ENCODE measurements at regions not wholly inside any gene's neighbourhood (a gene's known extent, or its start where the extent isn't known, plus 50 kb on each side); places are given as distances from the start of the nearest gene placed in this dataset.

GRCh38 chrX:39653691-39654090 is 444.1 kb downstream of the BCOR start:
- WGBS (ENCODE audit: low lambda C conversion rate) = 30% methylated on average over 10 of the region's 10 CpGs
- no peaks in the 10 kb centered on the region for H3F3A ChIP-seq (replicated peaks; ENCODE audit: insufficient read depth)
- no peak overlapping the region for H3K4me2 ChIP-seq

DNA sequence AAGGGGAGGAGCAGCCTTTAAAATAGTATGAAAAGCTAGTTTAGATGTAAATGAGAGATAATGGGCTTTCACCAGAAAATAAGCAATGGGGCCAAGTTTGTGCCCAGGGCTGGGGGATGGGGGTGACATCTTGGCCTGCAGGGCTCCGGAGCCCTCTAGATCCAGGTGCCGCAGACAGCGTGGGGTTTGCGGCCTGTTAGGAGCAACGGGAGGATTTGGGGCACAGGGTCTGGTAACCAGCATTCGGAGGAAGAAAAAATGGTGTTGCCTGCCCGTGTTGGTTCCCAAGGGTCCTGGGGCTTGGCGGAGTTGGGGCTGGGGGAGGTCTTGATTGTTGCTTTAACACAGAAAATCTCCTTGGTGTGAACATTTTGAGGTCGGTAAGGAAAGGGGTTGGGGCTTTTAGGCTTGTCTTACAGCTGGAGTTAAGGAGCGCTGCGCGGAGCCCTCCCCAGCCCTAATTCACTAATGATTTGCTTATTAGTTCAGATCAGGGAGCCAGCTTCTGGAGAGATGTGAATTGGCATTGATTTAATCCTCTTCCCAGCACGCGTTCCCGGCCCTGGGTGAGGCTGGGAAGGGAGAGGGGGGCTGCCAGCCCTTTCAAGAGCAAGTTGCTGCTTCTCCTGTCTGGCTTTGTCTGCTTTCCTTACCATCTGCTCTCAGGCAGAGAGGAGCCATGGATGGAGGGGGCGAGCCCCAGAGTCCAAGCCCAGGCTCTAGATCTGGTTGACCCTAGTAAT is 443.4 kb downstream of the BCOR start:
- H2AFZ ChIP-seq (ENCODE audit: low read depth) = no peak overlapping the region
- CTCF ChIA-PET = interaction anchor here (1.0 to 1.1 kb wide), 2 partner anchors 86 to 247 kb away, joined by 3 read pairs; no protein-coding TSS in a partner anchor
- H3K9me2 ChIP-seq = no peaks in the 10 kb centered on the region
- no peak overlapping the region for H3K4me3 ChIP-seq (ENCODE audit: low read depth in 2 of 2, low read length in 1 of 2)
- peaks cover 0 to 11% of the 10 kb centered on the region in 2 experiments; a peak in 1 of 4 replicates for H3K4me1 ChIP-seq (ENCODE audit: control insufficient read depth in 1 of 2, insufficient read depth in 2 of 2, low read depth in 1 of 2, low read length in 1 of 2)
- H3K36me3 ChIP-seq (replicated peaks in 1 of 2; ENCODE audit: control insufficient read depth in 1 of 2, insufficient read depth in 2 of 2, low read length in 1 of 2) = no peaks in the 10 kb centered on the region
- H3K9me3 ChIP-seq = no peaks in the 10 kb centered on the region
- no peaks in the 10 kb centered on the region for H3F3A ChIP-seq (replicated peaks; ENCODE audit: insufficient read depth)
- no peak overlapping the region; a peak in 1 of 4 replicates for H3K27ac ChIP-seq (ENCODE audit: low read depth in 2 of 2, low read length in 1 of 2)
- H3K79me2 ChIP-seq (ENCODE audit: insufficient read depth) = no peaks in the 10 kb centered on the region
- H3K27me3 ChIP-seq (ENCODE audit: insufficient read depth) = peaks cover 9% of the 10 kb centered on the region; the same call in 1 of the 2 replicates
- no peak overlapping the region for H3K9ac ChIP-seq
- WGBS (ENCODE audit: low lambda C conversion rate) = 38% methylated on average over 13 of the region's 16 CpGs
- TF ChIP-seq, protein P1, sequence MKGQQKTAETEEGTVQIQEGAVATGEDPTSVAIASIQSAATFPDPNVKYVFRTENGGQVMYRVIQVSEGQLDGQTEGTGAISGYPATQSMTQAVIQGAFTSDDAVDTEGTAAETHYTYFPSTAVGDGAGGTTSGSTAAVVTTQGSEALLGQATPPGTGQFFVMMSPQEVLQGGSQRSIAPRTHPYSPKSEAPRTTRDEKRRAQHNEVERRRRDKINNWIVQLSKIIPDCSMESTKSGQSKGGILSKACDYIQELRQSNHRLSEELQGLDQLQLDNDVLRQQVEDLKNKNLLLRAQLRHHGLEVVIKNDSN (IDR thresholded peaks at IDR 0.05; ENCODE audit: borderline replicate concordance, low read depth) = no peak
- no peak for TF ChIP-seq MXI1 (IDR thresholded peaks at IDR 0.05; ENCODE audit: low read depth, low read length)
- TF ChIP-seq GABPA (IDR thresholded peaks at IDR 0.05; ENCODE audit: low read depth) = no peak
- peak; percentile 39 for DNase-seq
- no peaks in the 10 kb centered on the region for H4K20me1 ChIP-seq (ENCODE audit: insufficient read depth)
- no peak overlapping the region for H3K4me2 ChIP-seq
- POLR2A ChIA-PET = no interaction called here

More at GRCh38 chrX:39653691-39654090, 444.1 kb downstream of the BCOR start:
- H3K9ac ChIP-seq = no peak overlapping the region
- CTCF ChIA-PET = interaction anchor here (1.0 to 1.1 kb wide), 2 partner anchors 87 to 248 kb away, joined by 3 read pairs; no protein-coding TSS in a partner anchor
- H3K27me3 ChIP-seq (ENCODE audit: insufficient read depth) = peaks cover 9% of the 10 kb centered on the region; the same call in 1 of the 2 replicates
- H4K20me1 ChIP-seq (ENCODE audit: insufficient read depth) = no peaks in the 10 kb centered on the region
- H3K36me3 ChIP-seq (replicated peaks in 1 of 2; ENCODE audit: control insufficient read depth in 1 of 2, insufficient read depth in 2 of 2, low read length in 1 of 2) = no peaks in the 10 kb centered on the region
- H3K79me2 ChIP-seq (ENCODE audit: insufficient read depth) = no peaks in the 10 kb centered on the region
- no peak for TF ChIP-seq RAD21 (IDR thresholded peaks at IDR 0.05; ENCODE audit: low read length)
- TF ChIP-seq USF2 (IDR thresholded peaks at IDR 0.05; ENCODE audit: borderline replicate concordance, low read depth, low read length) = no peak
- no peak for TF ChIP-seq GABPA (IDR thresholded peaks at IDR 0.05; ENCODE audit: low read depth)
- no peak for TF ChIP-seq MEF2A (IDR thresholded peaks at IDR 0.05; ENCODE audit: borderline replicate concordance, low read depth)
- no peak for TF ChIP-seq NFIC (IDR thresholded peaks at IDR 0.05; ENCODE audit: borderline replicate concordance)
- no peak for TF ChIP-seq POLR2AphosphoS5 (IDR thresholded peaks at IDR 0.05; ENCODE audit: low read depth, low read length)
- TF ChIP-seq, protein P1 (IDR thresholded peaks at IDR 0.05; ENCODE audit: borderline replicate concordance, low read depth) = no peak
- TF ChIP-seq, protein P2, sequence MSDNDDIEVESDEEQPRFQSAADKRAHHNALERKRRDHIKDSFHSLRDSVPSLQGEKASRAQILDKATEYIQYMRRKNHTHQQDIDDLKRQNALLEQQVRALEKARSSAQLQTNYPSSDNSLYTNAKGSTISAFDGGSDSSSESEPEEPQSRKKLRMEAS (IDR thresholded peaks at IDR 0.05; ENCODE audit: low read depth) = no peak
- TF ChIP-seq, protein P3, sequence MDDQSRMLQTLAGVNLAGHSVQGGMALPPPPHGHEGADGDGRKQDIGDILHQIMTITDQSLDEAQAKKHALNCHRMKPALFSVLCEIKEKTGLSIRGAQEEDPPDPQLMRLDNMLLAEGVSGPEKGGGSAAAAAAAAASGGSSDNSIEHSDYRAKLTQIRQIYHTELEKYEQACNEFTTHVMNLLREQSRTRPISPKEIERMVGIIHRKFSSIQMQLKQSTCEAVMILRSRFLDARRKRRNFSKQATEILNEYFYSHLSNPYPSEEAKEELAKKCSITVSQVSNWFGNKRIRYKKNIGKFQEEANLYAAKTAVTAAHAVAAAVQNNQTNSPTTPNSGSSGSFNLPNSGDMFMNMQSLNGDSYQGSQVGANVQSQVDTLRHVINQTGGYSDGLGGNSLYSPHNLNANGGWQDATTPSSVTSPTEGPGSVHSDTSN (IDR thresholded peaks at IDR 0.05) = no peak
- TF ChIP-seq NRF1 (IDR thresholded peaks at IDR 0.05; ENCODE audit: low read depth, low read length) = no peak
- no peak for TF ChIP-seq ELF1 (IDR thresholded peaks at IDR 0.05)
- no peak for TF ChIP-seq TEAD4 (IDR thresholded peaks at IDR 0.05; ENCODE audit: borderline replicate concordance, insufficient read depth)
- H2AFZ ChIP-seq (ENCODE audit: low read depth) = no peak overlapping the region
- POLR2A ChIA-PET = no interaction called here
- H3K27ac ChIP-seq (ENCODE audit: low read depth in 2 of 2, low read length in 1 of 2) = peak overlapping the region in 1 of 2 experiments; percentile 47; a peak in 2 of 4 replicates
- no peaks in the 10 kb centered on the region for H3K9me2 ChIP-seq
- H3K9me3 ChIP-seq = no peaks in the 10 kb centered on the region
- no peak overlapping the region for H3K4me3 ChIP-seq (ENCODE audit: low read depth in 2 of 2, low read length in 1 of 2)
- H3K4me1 ChIP-seq (ENCODE audit: control insufficient read depth in 1 of 2, insufficient read depth in 2 of 2, low read depth in 1 of 2, low read length in 1 of 2) = peaks cover 0 to 11% of the 10 kb centered on the region in 2 experiments; a peak in 1 of 4 replicates
- no peak for DNase-seq
